ENCODE measurements at regions not wholly inside any gene's neighbourhood (a gene's known extent, or its start where the extent isn't known, plus 50 kb on each side); places are given as distances from the start of the nearest gene placed in this dataset.

- no peak overlapping the region for H3K14ac ChIP-seq (ENCODE audit: insufficient read length)
- H3K4me2 ChIP-seq (ENCODE audit: insufficient read depth in 1 of 2, low read depth in 2 of 2, low read length in 2 of 2): no peak overlapping the region
- no peak overlapping the region for H2AFZ ChIP-seq (ENCODE audit: low read length)
- no peak overlapping the region for H3K4ac ChIP-seq (replicated peaks; ENCODE audit: insufficient read length, low read depth, low read length)
- H3K9me3 ChIP-seq (ENCODE audit: insufficient read depth in 2 of 2, low read depth in 1 of 2, low read length in 1 of 2): no peaks in the 10 kb centered on the region
- no peaks in the 10 kb centered on the region for H4K20me1 ChIP-seq (replicated peaks in 1 of 2; ENCODE audit: control insufficient read depth in 1 of 2, insufficient read depth in 2 of 2, low read length in 2 of 2)
- no peaks in the 10 kb centered on the region; a peak in 1 of 8 replicates for H3K36me3 ChIP-seq (ENCODE audit: control insufficient read depth in 2 of 4, insufficient read depth in 4 of 4, low read length in 3 of 4)
- peaks cover 4 to 14% (median 10%) of the 10 kb centered on the region in 4 experiments; a peak in 6 of 7 replicates for H3K4me1 ChIP-seq (replicated peaks in 1 of 4; ENCODE audit: control insufficient read depth in 3 of 4, insufficient read depth in 4 of 4, low read length in 3 of 4)
- 76% methylated on average over 4 of the region's 4 CpGs; no CpG with 5 or more reads in 1 of the 2 experiments for WGBS, 2 experiments (ENCODE audit: extremely low coverage in 1 of 2, insufficient coverage in 1 of 2, insufficient read length in 1 of 2, insufficient replicate concordance in 2 of 2, low coverage in 1 of 2, low lambda C conversion rate in 2 of 2, missing lambda C conversion rate in 1 of 2)
- H4K91ac ChIP-seq (replicated peaks; ENCODE audit: insufficient read length, low read length): no peak overlapping the region
- TF ChIP-seq E2F6 (IDR thresholded peaks at IDR 0.05): no peak
- no peak for TF ChIP-seq BRCA1 (IDR thresholded peaks at IDR 0.05; ENCODE audit: low read depth, low read length)
- no peak for TF ChIP-seq CHD1 (IDR thresholded peaks at IDR 0.05; ENCODE audit: low read depth, low read length)
- no peak for TF ChIP-seq RBBP5 (IDR thresholded peaks at IDR 0.05; ENCODE audit: borderline replicate concordance, low read depth, low read length)
- no peak for TF ChIP-seq HDAC6 (IDR thresholded peaks at IDR 0.05; ENCODE audit: low read depth, low read length)
- no peak for TF ChIP-seq RAD21 (IDR thresholded peaks at IDR 0.05 in 1 of 2, conservative IDR thresholded peaks at IDR 0.05 in 1 of 2; ENCODE audit: low read depth in 2 of 2, low read length in 2 of 2)
- no peak for TF ChIP-seq GABPA (IDR thresholded peaks at IDR 0.05; ENCODE audit: borderline replicate concordance, insufficient read depth, low read length)
- no peak for TF ChIP-seq CREB1 (IDR thresholded peaks at IDR 0.05)
- H2BK12ac ChIP-seq (ENCODE audit: low read depth, low read length): no peak overlapping the region
- no peak overlapping the region for H2AK5ac ChIP-seq (ENCODE audit: low read depth, low read length)
- FAIRE-seq: no peak
- H3K18ac ChIP-seq (ENCODE audit: extremely low read depth, low read length): no peak overlapping the region
- DNase-seq (ENCODE audit: low read depth in 1 of 2, low spot score in 2 of 2): no peak
- no peak overlapping the region for H4K8ac ChIP-seq (ENCODE audit: extremely low read depth, insufficient read depth, low read length)
- H2BK120ac ChIP-seq (replicated peaks; ENCODE audit: low read depth, low read length): no peak overlapping the region
- ChIA-PET CTCF (ENCODE audit: partially characterized antibody) (interaction anchor here (0.7 kb wide), 1 partner anchor 10 kb away, joined by 3 read pairs; no protein-coding TSS in a partner anchor), POLR2A (ENCODE audit: partially characterized antibody) (interaction anchor here (1.6 kb wide), 1 partner anchor 133 kb away, joined by 3 read pairs; no protein-coding TSS in a partner anchor)
- H3K79me1 ChIP-seq (ENCODE audit: low read depth, low read length): no peaks in the 10 kb centered on the region
- H3K56ac ChIP-seq (replicated peaks; ENCODE audit: insufficient read length, low read depth, low read length): no peak overlapping the region
- H3K27me3 ChIP-seq (replicated peaks in 1 of 4; ENCODE audit: control insufficient read depth in 3 of 4, extremely low read depth in 1 of 4, insufficient read depth in 3 of 4, low read length in 3 of 4): peaks cover 0 to 11% (median 6%) of the 10 kb centered on the region in 4 experiments; a peak in 5 of 7 replicates
- H3K27ac ChIP-seq (ENCODE audit: low read depth, low read length): no peak overlapping the region
- no peak overlapping the region for H4K5ac ChIP-seq (ENCODE audit: insufficient read length, low read depth, low read length)
- no peaks in the 10 kb centered on the region for H3K79me2 ChIP-seq (ENCODE audit: control insufficient read depth in 1 of 2, insufficient read depth in 2 of 2, low read length in 2 of 2)
- H2BK5ac ChIP-seq (ENCODE audit: low read depth, low read length): no peak overlapping the region
- H2BK15ac ChIP-seq (ENCODE audit: low read length): no peak overlapping the region
- H3K23me2 ChIP-seq (ENCODE audit: low read depth, low read length): peaks cover 7% of the 10 kb centered on the region; the same call in 1 of the 2 replicates
- H3K9ac ChIP-seq (replicated peaks in 1 of 4; ENCODE audit: extremely low read depth in 1 of 4, low read depth in 3 of 4, low read length in 3 of 4): no peak overlapping the region
- no peak overlapping the region for H2BK20ac ChIP-seq (ENCODE audit: low read length)
- H3K23ac ChIP-seq (ENCODE audit: insufficient read length): no peak overlapping the region
- H3K4me3 ChIP-seq (ENCODE audit: extremely low read depth in 1 of 4, insufficient read depth in 2 of 4, low read depth in 3 of 4, low read length in 4 of 4): no peak overlapping the region
Measured at GRCh38 chr13:44301639-44302015, 72.0 kb upstream of the SERP2 start.
